ENCODE measurements at regions not wholly inside any gene's neighbourhood (a gene's known extent, or its start where the extent isn't known, plus 50 kb on each side); places are given as distances from the start of the nearest gene placed in this dataset.

- Histone ChIP-seq H3K4me3 (ENCODE audit: control insufficient read depth in 2 of 3, extremely low read depth in 1 of 3, insufficient read depth in 2 of 3, low read depth in 1 of 3, low read length in 3 of 3) (no peak overlapping the region), H3K4me1 (ENCODE audit: control insufficient read depth, extremely low read depth, insufficient read depth, low read length) (no peaks in the 10 kb centered on the region), H3K9ac (ENCODE audit: control insufficient read depth, extremely low read depth, insufficient read depth, low read length) (no peak overlapping the region), H3K27ac (ENCODE audit: control insufficient read depth, insufficient read depth, low read length) (no peak overlapping the region), H3K9me3 (ENCODE audit: control insufficient read depth, low read depth, low read length) (no peaks in the 10 kb centered on the region), H3K4me2 (ENCODE audit: control insufficient read depth, extremely low read depth, insufficient read depth, low read depth, low read length) (no peak overlapping the region), H3K36me3 (ENCODE audit: control insufficient read depth in 2 of 2, extremely low read depth in 1 of 2, insufficient read depth in 2 of 2, low read length in 2 of 2) (no peaks in the 10 kb centered on the region), H3K9me1 (ENCODE audit: control insufficient read depth, extremely low read depth, insufficient read depth, low read length) (no peaks in the 10 kb centered on the region), H3K79me2 (ENCODE audit: control insufficient read depth, insufficient read depth, low read length) (no peaks in the 10 kb centered on the region), H3K27me3 (ENCODE audit: control insufficient read depth, extremely low read depth, insufficient read depth, low read length) (no peaks in the 10 kb centered on the region), H2AFZ (ENCODE audit: control insufficient read depth, low read length) (no peak overlapping the region), H4K20me1 (ENCODE audit: control insufficient read depth, extremely low read depth, insufficient read depth, low read length) (no peaks in the 10 kb centered on the region)
- no peak for FAIRE-seq
- no peak for DNase-seq (ENCODE audit: low read depth, low spot score)
- dilution Hi-C loops (cut with MboI; ENCODE audit: extremely low pct_ligation_motif_present, low sequenced_read_pairs) = no loop called here
- TF ChIP-seq EZH2 (IDR thresholded peaks at IDR 0.05; ENCODE audit: low read length) (no peak), CTCF (optimal IDR thresholded peaks at IDR 0.05 in 1 of 3, IDR thresholded peaks at IDR 0.05 in 1 of 3, conservative IDR thresholded peaks at IDR 0.05 in 1 of 3; ENCODE audit: extremely low read depth in 1 of 3, insufficient read depth in 2 of 3, low read length in 3 of 3) (no peak)
These were observed 130.0 kb upstream of the TNR start for GRCh38 chr1:175873290-175873935.

- DNase-seq (ENCODE audit: low read depth, low spot score) (no peak), FAIRE-seq (no peak)
- Histone ChIP-seq H3K9ac (ENCODE audit: control insufficient read depth, extremely low read depth, insufficient read depth, low read length) (no peak overlapping the region), H2AFZ (ENCODE audit: control insufficient read depth, low read length) (no peak overlapping the region), H3K36me3 (ENCODE audit: control insufficient read depth in 2 of 2, extremely low read depth in 1 of 2, insufficient read depth in 2 of 2, low read length in 2 of 2) (no peaks in the 10 kb centered on the region), H3K27me3 (ENCODE audit: control insufficient read depth, extremely low read depth, insufficient read depth, low read length) (no peaks in the 10 kb centered on the region), H3K4me2 (ENCODE audit: control insufficient read depth, extremely low read depth, insufficient read depth, low read depth, low read length) (no peak overlapping the region), H3K79me2 (ENCODE audit: control insufficient read depth, insufficient read depth, low read length) (no peaks in the 10 kb centered on the region), H3K4me1 (ENCODE audit: control insufficient read depth, extremely low read depth, insufficient read depth, low read length) (no peaks in the 10 kb centered on the region), H3K9me1 (ENCODE audit: control insufficient read depth, extremely low read depth, insufficient read depth, low read length) (no peaks in the 10 kb centered on the region), H3K4me3 (ENCODE audit: control insufficient read depth in 2 of 3, extremely low read depth in 1 of 3, insufficient read depth in 2 of 3, low read depth in 1 of 3, low read length in 3 of 3) (no peak overlapping the region), H3K9me3 (ENCODE audit: control insufficient read depth, low read depth, low read length) (no peaks in the 10 kb centered on the region), H4K20me1 (ENCODE audit: control insufficient read depth, extremely low read depth, insufficient read depth, low read length) (no peaks in the 10 kb centered on the region), H3K27ac (ENCODE audit: control insufficient read depth, insufficient read depth, low read length) (no peak overlapping the region)
- TF ChIP-seq CTCF (optimal IDR thresholded peaks at IDR 0.05 in 1 of 3, IDR thresholded peaks at IDR 0.05 in 1 of 3, conservative IDR thresholded peaks at IDR 0.05 in 1 of 3; ENCODE audit: extremely low read depth in 1 of 3, insufficient read depth in 2 of 3, low read length in 3 of 3) (no peak), EZH2 (IDR thresholded peaks at IDR 0.05; ENCODE audit: low read length) (no peak)
- dilution Hi-C loops (cut with MboI; ENCODE audit: extremely low pct_ligation_motif_present, low sequenced_read_pairs) = no loop called here
These were observed 129.2 kb upstream of the TNR start for GRCh38 chr1:175872588-175872987.
